ENCODE measurements at regions not wholly inside any gene's neighbourhood (a gene's known extent, or its start where the extent isn't known, plus 50 kb on each side); places are given as distances from the start of the nearest gene placed in this dataset.
"Not testable (repeated sequence)": the region's sequence is repeated elsewhere in the genome, so short reads cannot be mapped to it uniquely, and the experiment has no call there.

- Histone ChIP-seq H3K9me3 (replicated peaks; ENCODE audit: control insufficient read depth, insufficient read depth, low read length) (no peaks in the 10 kb centered on the region; the same call in 2 of the 3 replicates), H3K27ac (ENCODE audit: control insufficient read depth, insufficient read depth) (no peak overlapping the region), H3K4me3 (no peak overlapping the region), H2AFZ (ENCODE audit: control insufficient read depth, low read depth, low read length) (no peak overlapping the region), H3K36me3 (ENCODE audit: control insufficient read depth in 2 of 2, insufficient read depth in 2 of 2, low read length in 1 of 2) (no peaks in the 10 kb centered on the region), H3K4me2 (ENCODE audit: control insufficient read depth, insufficient read depth) (no peak overlapping the region), H4K20me1 (ENCODE audit: control insufficient read depth, insufficient read depth) (no peaks in the 10 kb centered on the region), H3K27me3 (replicated peaks in 1 of 2; ENCODE audit: control insufficient read depth in 2 of 2, insufficient read depth in 2 of 2, low read length in 1 of 2) (no peaks in the 10 kb centered on the region), H3K79me2 (ENCODE audit: control insufficient read depth, insufficient read depth, low read length) (no peaks in the 10 kb centered on the region), H3K4me1 (ENCODE audit: control insufficient read depth, insufficient read depth, low read length) (peaks cover 1% of the 10 kb centered on the region; the same call in 1 of the 2 replicates), H3K9ac (ENCODE audit: control insufficient read depth, insufficient read depth, low read length) (no peak overlapping the region)
- CTCF ChIA-PET: interaction anchor here (2.5 kb wide), 1 partner anchor 121 kb away, joined by 8 read pairs; no protein-coding TSS in a partner anchor
- in situ Hi-C loops (cut with MboI) (no loop called here), intact Hi-C loops (cut with micrococcal nuclease; ENCODE audit: unreplicated experiment) (no loop called here)
- SMC1A ChIA-PET (ENCODE audit: uncharacterized antibody, unreplicated experiment): no interaction called here
- 58% methylated on average over 3 of the region's 3 CpGs for WGBS (ENCODE audit: insufficient coverage, insufficient replicate concordance, low lambda C conversion rate, missing lambda C conversion rate)
- BruUV-seq (replicated peaks): no TSS peak
- no peak for FAIRE-seq
- POLR2A ChIA-PET: no interaction called here
- TF ChIP-seq POLR2AphosphoS5 (IDR thresholded peaks at IDR 0.05; ENCODE audit: low read length) (no peak), BACH1 (IDR thresholded peaks at IDR 0.05; ENCODE audit: borderline replicate concordance) (no peak), SIX5 (IDR thresholded peaks at IDR 0.05; ENCODE audit: low read depth, low read length, severe bottlenecking) (no peak), NR2F1 (conservative IDR thresholded peaks at IDR 0.05) (no peak), TAF1 (IDR thresholded peaks at IDR 0.05; ENCODE audit: borderline replicate concordance, low read depth, low read length) (no peak)
- DNase-seq (ENCODE audit: low read depth, low spot score): no peak
- no peak for ATAC-seq
- RAD21 ChIA-PET (ENCODE audit: unreplicated experiment): no interaction called here
These were observed 151.7 kb upstream of the PTPRG start for GRCh38 chr3:61409638-61410037.

DNA sequence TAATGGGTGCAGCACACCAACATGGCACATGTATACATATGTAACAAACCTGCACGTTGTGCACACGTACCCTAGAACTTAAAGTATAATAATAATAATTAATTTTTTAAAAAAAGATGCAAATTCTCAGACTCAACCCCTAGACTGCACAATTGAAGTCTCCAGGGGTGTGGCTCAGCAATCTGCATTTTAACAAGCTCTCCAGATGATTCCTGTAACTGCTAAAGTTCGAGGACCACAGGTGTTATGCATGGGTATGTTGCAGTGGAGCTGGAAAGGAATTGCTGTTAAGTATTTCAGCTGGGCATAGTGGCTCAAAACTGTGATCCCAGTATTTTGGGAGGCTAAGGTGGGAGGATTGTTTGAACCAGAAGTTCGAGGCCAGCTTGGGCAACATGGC is 151.0 kb upstream of the PTPRG start:
- H2AFZ ChIP-seq (ENCODE audit: control insufficient read depth, low read depth, low read length); POLR2A ChIA-PET; H3K36me3 ChIP-seq (ENCODE audit: control insufficient read depth in 2 of 2, insufficient read depth in 2 of 2, low read length in 1 of 2); DNase-seq (ENCODE audit: low read depth, low spot score); RAD21 ChIA-PET (ENCODE audit: unreplicated experiment); H3K4me3 ChIP-seq; H3K27me3 ChIP-seq (replicated peaks in 1 of 2; ENCODE audit: control insufficient read depth in 2 of 2, insufficient read depth in 2 of 2, low read length in 1 of 2); H3K27ac ChIP-seq (ENCODE audit: control insufficient read depth, insufficient read depth); in situ Hi-C loops (cut with MboI); ATAC-seq; BruUV-seq (replicated peaks); H3K9me3 ChIP-seq (replicated peaks; ENCODE audit: control insufficient read depth, insufficient read depth, low read length); intact Hi-C loops (cut with micrococcal nuclease; ENCODE audit: unreplicated experiment); H3K79me2 ChIP-seq (ENCODE audit: control insufficient read depth, insufficient read depth, low read length); H4K20me1 ChIP-seq (ENCODE audit: control insufficient read depth, insufficient read depth); H3K9ac ChIP-seq (ENCODE audit: control insufficient read depth, insufficient read depth, low read length); H3K4me1 ChIP-seq (ENCODE audit: control insufficient read depth, insufficient read depth, low read length); H3K4me2 ChIP-seq (ENCODE audit: control insufficient read depth, insufficient read depth); FAIRE-seq: not testable (repeated sequence)
- ChIA-PET CTCF (interaction anchor here (1.0 to 2.5 kb wide), 2 partner anchors 8 to 120 kb away, joined by 4 to 8 read pairs; no protein-coding TSS in a partner anchor), SMC1A (ENCODE audit: uncharacterized antibody, unreplicated experiment) (interaction anchor here (1.2 kb wide), 1 partner anchor 22 kb away, joined by 3 read pairs; no protein-coding TSS in a partner anchor)
- 27% methylated on average over 4 of the region's 4 CpGs for WGBS (ENCODE audit: insufficient coverage, insufficient replicate concordance, low lambda C conversion rate, missing lambda C conversion rate)
